ENCODE measurements at regions not wholly inside any gene's neighbourhood (a gene's known extent, or its start where the extent isn't known, plus 50 kb on each side); places are given as distances from the start of the nearest gene placed in this dataset.

GRCh38 chr4:34194585-34194984, 2049.7 kb downstream of the ARAP2 start:
- Histone ChIP-seq H4K91ac (ENCODE audit: insufficient read length, low read depth, low read length) (no peak overlapping the region), H3K4me2 (ENCODE audit: insufficient read depth, insufficient read length, low read length) (no peak overlapping the region), H4K8ac (replicated peaks; ENCODE audit: insufficient read length, low read depth, low read length) (no peak overlapping the region), H3K79me2 (ENCODE audit: insufficient read depth, low read length) (no peaks in the 10 kb centered on the region), H3K4me1 (ENCODE audit: insufficient read depth, low read length) (no peaks in the 10 kb centered on the region), H3K18ac (ENCODE audit: insufficient read length, low read depth, low read length) (no peak overlapping the region), H2BK12ac (ENCODE audit: insufficient read length, low read depth, low read length) (no peak overlapping the region), H3K4ac (ENCODE audit: low read depth, low read length) (no peak overlapping the region), H3K27ac (ENCODE audit: insufficient read length, low read depth, low read length) (no peak overlapping the region), H3K23ac (ENCODE audit: insufficient read length, low read depth, low read length) (no peak overlapping the region), H3T11ph (ENCODE audit: low read length) (no peak overlapping the region), H3K9me3 (ENCODE audit: control insufficient read depth, low read depth, low read length) (no peaks in the 10 kb centered on the region), H3K9ac (ENCODE audit: extremely low read depth, insufficient read length, low read length) (no peak overlapping the region), H3K56ac (ENCODE audit: insufficient read length, low read depth, low read length) (no peak overlapping the region), H2AFZ (ENCODE audit: low read length) (no peak overlapping the region), H2BK5ac (ENCODE audit: insufficient read length, low read length) (no peak overlapping the region), H3K14ac (ENCODE audit: insufficient read depth, low read length) (no peak overlapping the region), H3K79me1 (ENCODE audit: insufficient read depth, low read depth, low read length, poor library complexity, severe bottlenecking) (no peaks in the 10 kb centered on the region), H2BK15ac (ENCODE audit: low read depth, low read length) (no peak overlapping the region), H2AK5ac (ENCODE audit: insufficient read length, low read length) (no peak overlapping the region), H4K20me1 (ENCODE audit: control insufficient read depth, insufficient read depth, insufficient read length) (no peaks in the 10 kb centered on the region), H2BK120ac (ENCODE audit: low read depth, low read length, poor library complexity, severe bottlenecking) (no peak overlapping the region), H2BK20ac (ENCODE audit: low read depth, low read length, poor library complexity, severe bottlenecking) (no peak overlapping the region), H3K23me2 (ENCODE audit: insufficient read length, low read depth, low read length, poor library complexity, severe bottlenecking) (no peaks in the 10 kb centered on the region), H4K5ac (ENCODE audit: insufficient read length, low read depth, low read length) (no peak overlapping the region), H3K27me3 (ENCODE audit: insufficient read depth, low read length) (no peaks in the 10 kb centered on the region)
- Mint-ChIP-seq H3K27ac (no peak overlapping the region), H3K4me1 (peaks cover 2 to 4% of the 10 kb centered on the region in 2 experiments; a peak in 3 of 4 replicates), H3K4me3 (no peak overlapping the region), H3K36me3 (ENCODE audit: insufficient read depth in 1 of 3, low read depth in 3 of 3) (no peaks in the 10 kb centered on the region), H3K9me3 (peaks cover 0 to 2% of the 10 kb centered on the region in 2 experiments; a peak in 2 of 5 replicates), H3K27me3 (ENCODE audit: low read depth) (no peaks in the 10 kb centered on the region)
- no peak for DNase-seq
- no CpG with 5 or more reads among the region's 2 CpGs for WGBS (ENCODE audit: extremely low coverage, insufficient read length, low lambda C conversion rate)
- no peak for TF ChIP-seq CTCF (conservative IDR thresholded peaks at IDR 0.05)

Data from H9 (cell line).